ENCODE measurements at regions not wholly inside any gene's neighbourhood (a gene's known extent, or its start where the extent isn't known, plus 50 kb on each side); places are given as distances from the start of the nearest gene placed in this dataset.

GRCh38 chr10:4063717-4064116 is 278.7 kb upstream of the KLF6 start:
- TF ChIP-seq POLR2A (IDR thresholded peaks at IDR 0.05) (no peak), CTCF (IDR thresholded peaks at IDR 0.05 in 8 of 11, conservative IDR thresholded peaks at IDR 0.05 in 3 of 11) (no peak)
